ENCODE measurements at regions not wholly inside any gene's neighbourhood (a gene's known extent, or its start where the extent isn't known, plus 50 kb on each side); places are given as distances from the start of the nearest gene placed in this dataset.
A peak's percentile ranks its signal among the peaks of the same experiment; 100 is the strongest.

- no peak for TF ChIP-seq AFF4 (CRISPR knock-in tag; IDR thresholded peaks at IDR 0.05; ENCODE audit: borderline replicate concordance)
- TF ChIP-seq TEAD1 (CRISPR knock-in tag; IDR thresholded peaks at IDR 0.05), result no peak
- TF ChIP-seq E2F4 (CRISPR knock-in tag; IDR thresholded peaks at IDR 0.05; ENCODE audit: borderline replicate concordance, low read depth), result no peak
- no peak for TF ChIP-seq ESRRA (CRISPR knock-in tag; IDR thresholded peaks at IDR 0.05; ENCODE audit: borderline replicate concordance)
- no peak for TF ChIP-seq ZNF425 (CRISPR knock-in tag; conservative IDR thresholded peaks at IDR 0.05)
- no peak for TF ChIP-seq JAZF1 (CRISPR knock-in tag; IDR thresholded peaks at IDR 0.05)
Measured at GRCh38 chr10:58919927-58920654, 256.4 kb upstream of the PHYHIPL start (continued).

GRCh38 chr10:58920655-58921003 is 255.8 kb upstream of the PHYHIPL start:
- Mint-ChIP-seq H3K36me3 (no peaks in the 10 kb centered on the region), H3K27ac (0 out of 2 replicates have a peak overlapping the region, but pooled peaks have one; percentile 8), H3K27me3 (ENCODE audit: low read depth) (no peaks in the 10 kb centered on the region), H3K9me3 (0 out of 2 replicates have a peak, but pooled peaks cover 4% of the 10 kb centered on the region), H3K4me1 (peaks cover 16% of the 10 kb centered on the region), H3K4me3 (no peak overlapping the region)
- ATAC-seq (no peak), DNase-seq (ENCODE audit: low spot score) (no peak)
- no peak for TF ChIP-seq RORB (CRISPR knock-in tag; IDR thresholded peaks at IDR 0.05)
- no peak for TF ChIP-seq ATF3 (CRISPR knock-in tag; conservative IDR thresholded peaks at IDR 0.05)
- TF ChIP-seq E2F4 (CRISPR knock-in tag; IDR thresholded peaks at IDR 0.05; ENCODE audit: borderline replicate concordance, low read depth), result no peak
- no peak for TF ChIP-seq TEAD1 (CRISPR knock-in tag; IDR thresholded peaks at IDR 0.05)
- CTCF ChIA-PET, result no interaction called here
- POLR2A ChIA-PET, result no interaction called here

GRCh38 chr10:58921421-58921855 is 255.0 kb upstream of the PHYHIPL start:
- Mint-ChIP-seq H3K4me1 (peaks cover 16% of the 10 kb centered on the region), H3K4me3 (no peak overlapping the region), H3K9me3 (0 out of 2 replicates have a peak, but pooled peaks cover 4% of the 10 kb centered on the region), H3K36me3 (no peaks in the 10 kb centered on the region), H3K27ac (no peak overlapping the region), H3K27me3 (ENCODE audit: low read depth) (no peaks in the 10 kb centered on the region)
- ChIA-PET POLR2A (no interaction called here), CTCF (no interaction called here)
- DNase-seq (ENCODE audit: low spot score) (no peak), ATAC-seq (no peak)
- TF ChIP-seq NFE2L1 (CRISPR knock-in tag; IDR thresholded peaks at IDR 0.05), result no peak
- no peak for TF ChIP-seq ZNF532 (CRISPR knock-in tag; IDR thresholded peaks at IDR 0.05; ENCODE audit: borderline replicate concordance)
- TF ChIP-seq SOX15 (CRISPR knock-in tag; IDR thresholded peaks at IDR 0.05), result no peak
- no peak for TF ChIP-seq ZNF121 (CRISPR knock-in tag; IDR thresholded peaks at IDR 0.05)
- TF ChIP-seq ZNF281 (CRISPR knock-in tag; IDR thresholded peaks at IDR 0.05), result no peak
- no peak for TF ChIP-seq ATF3 (CRISPR knock-in tag; conservative IDR thresholded peaks at IDR 0.05)
- no peak for TF ChIP-seq GTF2I (CRISPR knock-in tag; conservative IDR thresholded peaks at IDR 0.05)
